NCI-H1417 treated with DMSO at 0.1 percent for 48 hours (cell line): ENCODE measurements at regions not wholly inside any gene's neighbourhood (a gene's known extent, or its start where the extent isn't known, plus 50 kb on each side); places are given as distances from the start of the nearest gene placed in this dataset.
"Not testable (repeated sequence)": the region's sequence is repeated elsewhere in the genome, so short reads cannot be mapped to it uniquely, and the experiment has no call there.

ENCODE experiments used
- DNase-seq: peaks from one replicate; lab custom pipeline; 2025; lab: John Stamatoyannopoulos, UW

DNA sequence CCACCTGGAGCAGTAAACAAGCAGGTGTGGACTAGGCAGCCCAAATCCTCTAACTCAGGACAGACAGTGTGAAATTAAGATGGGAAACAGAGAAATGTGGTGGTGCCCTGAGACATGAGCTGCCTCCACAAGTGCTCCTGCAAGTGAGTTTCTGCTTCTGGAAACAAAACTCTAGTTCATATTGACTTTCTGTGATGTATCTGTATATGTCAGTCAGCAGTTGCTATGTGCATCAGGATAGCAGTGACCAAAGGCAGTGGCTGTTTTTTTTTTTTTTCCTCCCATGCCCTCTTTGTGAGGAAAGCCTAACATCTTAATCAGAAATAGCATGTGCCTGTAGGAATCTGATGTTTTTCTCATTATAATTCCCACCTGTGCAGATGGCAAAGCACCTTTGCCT, 318.4 kb upstream of the SEMA6A start:
- no peak for DNase-seq

DNA sequence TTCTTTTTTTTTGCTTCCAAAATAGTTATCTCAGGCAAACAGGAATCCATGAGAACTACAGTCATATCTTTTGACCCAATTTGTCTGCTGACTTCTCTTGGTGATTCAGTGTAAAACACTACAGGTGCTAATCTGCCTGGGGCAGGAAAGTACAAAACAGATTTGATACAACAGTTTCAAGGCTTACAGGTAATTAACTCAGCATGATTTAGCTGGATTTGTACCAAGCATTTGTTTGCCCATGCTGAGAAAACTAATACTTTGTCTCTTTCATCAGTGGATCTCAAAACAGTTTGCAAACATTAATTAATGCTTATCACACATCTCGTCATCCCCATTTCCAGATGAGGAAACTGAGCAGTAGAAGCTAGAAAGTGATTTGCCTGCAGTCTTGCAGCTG, 312.5 kb upstream of the SEMA6A start:
- DNase-seq, result peak; percentile 32

DNA sequence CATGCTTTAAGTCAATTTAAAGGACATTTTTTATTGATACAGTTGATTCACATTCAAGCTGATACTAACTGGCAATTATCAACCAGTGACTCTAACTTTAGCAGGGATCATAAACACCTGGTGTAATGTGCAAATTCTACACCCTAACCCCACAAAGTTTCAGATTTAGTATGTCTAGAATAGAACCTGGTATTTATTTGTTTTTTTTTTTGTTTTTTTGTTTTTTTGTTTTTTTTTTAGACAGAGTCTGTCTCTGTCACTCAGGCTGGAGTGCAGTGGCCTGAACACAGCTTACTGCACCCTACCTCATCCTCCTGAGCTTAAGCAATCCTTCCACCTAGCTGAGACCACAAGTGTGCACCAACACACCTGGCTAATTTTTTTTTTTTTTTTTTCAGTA, 311.2 kb upstream of the SEMA6A start:
- no peak for DNase-seq

DNA sequence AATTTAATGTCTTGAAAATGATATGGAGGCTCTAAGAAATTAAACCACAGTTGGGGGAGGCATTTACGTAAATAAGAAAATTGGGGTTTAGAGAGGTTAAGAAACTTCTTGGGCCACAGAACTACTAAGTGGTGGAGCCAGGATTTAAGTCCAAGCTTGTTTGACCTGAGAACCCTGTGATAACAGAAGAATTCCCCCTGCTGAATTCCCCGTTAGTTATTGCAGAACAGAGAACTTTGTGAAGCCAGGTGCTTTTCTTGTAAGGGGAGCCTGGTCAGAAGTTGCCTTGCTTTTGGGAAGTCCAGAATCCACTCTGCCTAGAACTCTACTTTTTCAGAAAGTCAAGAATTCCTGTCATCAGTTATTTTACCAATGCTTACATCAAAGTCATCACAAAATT, 309.3 kb upstream of the SEMA6A start:
- no peak for DNase-seq

DNA sequence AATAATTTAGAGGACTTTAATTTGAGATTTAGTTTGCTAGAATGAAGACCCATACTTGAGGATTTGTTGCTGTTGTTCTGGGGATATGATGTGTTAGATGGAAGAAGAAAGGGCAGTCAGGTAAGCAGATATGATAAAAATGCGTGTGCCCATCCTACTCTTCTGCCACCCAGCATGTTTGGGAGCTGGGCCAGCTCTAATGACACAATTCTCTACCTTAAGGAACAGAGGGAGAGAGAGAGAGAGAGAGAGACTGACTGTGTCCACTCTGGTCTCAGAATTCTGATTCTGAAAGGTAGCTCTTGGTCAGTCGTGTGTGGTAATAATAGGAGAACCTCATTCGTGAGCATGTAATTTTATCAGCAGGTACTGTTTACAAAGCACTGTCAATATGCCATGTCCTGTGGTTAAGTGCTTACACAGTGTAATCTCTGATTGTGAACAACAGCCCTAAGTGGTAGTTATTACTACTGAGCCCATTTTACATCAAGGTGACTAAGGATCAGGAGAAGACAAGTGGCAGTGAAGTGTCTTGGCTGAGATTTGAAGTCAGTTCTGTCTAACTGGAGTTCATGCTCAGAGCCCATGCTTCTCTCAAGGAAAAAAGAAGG, 307.4 kb upstream of the SEMA6A start:
- peak; percentile 77 for DNase-seq

DNA sequence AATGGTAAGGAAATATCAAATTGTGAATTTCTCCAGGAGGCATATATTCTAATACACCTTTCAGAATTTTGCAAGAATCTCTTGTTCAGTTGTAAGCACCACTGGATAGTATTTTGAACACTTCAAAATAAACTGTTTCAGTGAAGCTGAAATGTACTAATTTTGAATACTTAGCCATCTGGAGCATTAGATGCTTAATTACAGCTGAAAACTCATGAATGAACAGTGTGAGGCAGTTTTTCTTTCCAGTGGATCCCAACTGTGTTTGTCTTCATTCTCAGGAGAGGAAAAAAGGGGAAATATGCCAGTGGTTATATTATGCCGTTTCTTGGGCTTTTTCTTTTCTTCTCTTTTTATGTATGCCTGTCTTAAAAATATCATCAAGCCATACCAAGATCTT, 306.0 kb upstream of the SEMA6A start:
- no peak for DNase-seq

DNA sequence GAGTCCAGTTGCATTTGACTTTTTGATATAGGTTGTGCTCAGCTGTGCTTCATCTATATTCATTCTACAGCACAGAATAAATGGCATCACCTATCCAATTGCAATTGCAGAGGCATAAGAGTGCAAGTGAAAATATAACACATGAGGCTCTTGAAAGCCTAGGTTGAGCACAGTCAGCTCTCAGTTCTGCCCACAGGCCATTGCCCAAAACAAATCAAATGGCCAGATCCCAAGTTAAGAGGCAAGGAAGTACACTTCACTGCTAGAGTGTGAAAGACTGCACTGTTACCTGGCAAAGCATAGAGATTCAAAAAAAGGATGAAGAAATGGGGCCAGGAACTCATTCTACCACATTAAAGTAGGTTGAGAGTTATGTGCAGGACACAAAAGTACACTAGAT, 305.5 kb upstream of the SEMA6A start:
- DNase-seq, result no peak

DNA sequence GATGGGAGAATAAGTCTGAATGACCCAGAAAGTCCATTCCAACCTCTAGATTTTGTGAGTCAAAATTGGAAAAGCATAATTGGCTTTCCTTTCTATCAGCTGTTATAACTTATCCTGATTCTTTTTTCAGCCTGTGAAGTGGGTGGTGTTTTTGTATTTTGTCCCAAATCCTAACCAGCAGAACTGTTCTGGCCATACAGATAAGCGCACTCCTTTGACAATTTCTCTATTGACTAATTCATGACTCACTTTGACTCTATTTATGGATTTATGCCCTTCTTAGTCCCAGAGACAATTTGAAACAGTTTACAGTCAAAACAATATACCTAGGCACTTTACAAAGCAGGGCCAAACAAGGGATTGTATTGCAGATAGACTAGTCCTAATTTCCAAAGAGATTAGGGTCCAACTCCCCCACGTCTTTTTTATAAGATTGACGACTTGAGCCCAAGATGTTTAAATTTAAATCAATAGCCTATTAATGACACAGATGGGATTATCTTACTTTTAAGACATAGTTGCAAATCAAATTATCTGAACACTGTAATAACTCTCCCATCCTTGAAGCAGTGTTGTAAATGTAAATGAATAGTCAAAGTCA, 301.7 kb upstream of the SEMA6A start:
- no peak for DNase-seq

DNA sequence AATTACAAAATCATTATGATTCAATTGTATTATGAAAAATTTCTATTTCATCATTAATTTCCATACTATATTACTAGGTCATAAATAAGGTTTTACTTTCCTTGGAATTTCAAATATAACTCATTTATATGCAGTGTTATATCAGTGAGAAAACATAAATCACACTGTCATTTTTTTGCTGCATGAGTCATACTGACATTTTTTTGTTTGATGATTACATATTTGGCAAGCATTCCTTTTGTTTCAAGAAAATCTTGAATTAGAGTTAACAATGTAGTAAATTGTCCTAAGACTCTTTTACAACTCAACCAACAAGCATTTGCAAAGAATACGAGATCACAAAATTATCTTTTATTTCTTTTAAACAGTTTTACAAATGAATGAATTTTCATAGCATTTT, 298.4 kb upstream of the SEMA6A start:
- DNase-seq, result no peak

DNA sequence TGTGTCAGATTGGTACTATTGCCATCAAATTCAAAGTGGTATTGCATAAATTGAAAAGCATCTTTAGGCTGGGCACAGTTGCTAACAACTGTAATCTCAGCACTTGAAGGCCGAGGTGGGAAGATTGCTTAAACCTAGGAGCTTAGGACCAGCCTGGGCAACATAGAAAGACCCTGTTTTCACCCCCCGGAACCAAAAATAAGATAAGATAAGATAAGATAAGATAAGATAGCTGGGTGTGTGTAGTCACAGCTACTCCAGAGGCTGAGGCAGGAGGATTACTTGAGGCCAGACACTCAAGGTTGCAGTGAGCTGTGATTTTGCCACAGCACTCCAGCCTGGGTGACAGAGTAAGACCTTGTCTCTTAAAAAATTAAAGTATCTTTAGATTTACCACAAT, 297.9 kb upstream of the SEMA6A start:
- no peak for DNase-seq

DNA sequence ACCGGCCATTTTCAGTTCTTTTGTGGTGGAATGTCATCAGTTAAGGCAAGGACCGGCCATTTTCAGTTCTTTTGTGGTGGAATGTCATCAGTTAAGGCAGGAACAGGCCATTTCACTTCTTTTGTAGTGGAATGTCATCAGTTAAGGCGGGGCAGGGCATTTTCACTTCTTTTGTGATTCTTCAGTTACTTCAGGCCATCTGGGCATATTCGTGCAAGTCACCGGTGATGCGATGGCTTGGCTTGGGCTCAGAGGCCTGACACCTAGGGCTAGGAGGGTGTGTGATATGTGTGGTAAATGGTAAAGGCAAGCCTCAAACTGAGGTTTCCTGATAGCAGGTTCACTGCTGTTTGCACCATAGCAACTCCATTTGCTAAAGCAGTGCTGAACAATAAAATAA, 293.2 kb upstream of the SEMA6A start:
- not testable (repeated sequence) for DNase-seq

DNA sequence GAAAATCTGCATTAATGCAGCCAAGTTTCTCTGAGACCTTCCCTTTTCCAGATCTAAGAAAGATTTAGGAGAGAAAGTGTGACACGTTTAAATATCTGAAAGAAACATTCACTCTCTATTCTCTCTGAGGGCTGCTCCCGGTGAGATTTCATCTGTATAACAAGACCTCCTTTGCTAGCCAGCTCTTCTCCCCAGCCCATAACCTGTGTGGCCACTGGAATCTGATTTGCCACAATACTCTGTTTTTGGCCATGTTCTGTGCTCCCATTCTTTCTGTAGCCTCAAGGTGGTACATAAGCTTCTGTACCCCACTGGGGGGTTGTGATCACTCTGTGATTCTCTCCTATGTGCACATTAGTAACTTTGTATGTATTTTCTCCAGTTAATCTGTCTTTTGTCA, 291.0 kb upstream of the SEMA6A start:
- DNase-seq, result no peak

DNA sequence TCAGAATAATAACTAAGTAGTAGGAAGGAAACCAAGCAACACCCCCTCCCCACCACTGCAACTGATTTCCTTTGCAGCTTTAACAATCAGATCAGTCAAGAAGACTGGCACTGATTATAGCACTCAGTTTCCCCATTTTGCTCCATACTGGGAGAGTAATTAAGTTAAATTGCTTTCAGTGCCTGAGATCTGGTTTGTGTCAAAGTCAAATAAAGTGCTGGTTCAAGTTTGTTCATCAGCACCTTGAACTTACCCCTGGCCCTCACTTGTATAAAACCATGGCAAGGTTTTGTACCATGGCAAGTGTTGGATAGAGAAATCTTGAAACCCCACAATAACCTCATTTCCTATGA, 290.2 kb upstream of the SEMA6A start:
- no peak for DNase-seq

DNA sequence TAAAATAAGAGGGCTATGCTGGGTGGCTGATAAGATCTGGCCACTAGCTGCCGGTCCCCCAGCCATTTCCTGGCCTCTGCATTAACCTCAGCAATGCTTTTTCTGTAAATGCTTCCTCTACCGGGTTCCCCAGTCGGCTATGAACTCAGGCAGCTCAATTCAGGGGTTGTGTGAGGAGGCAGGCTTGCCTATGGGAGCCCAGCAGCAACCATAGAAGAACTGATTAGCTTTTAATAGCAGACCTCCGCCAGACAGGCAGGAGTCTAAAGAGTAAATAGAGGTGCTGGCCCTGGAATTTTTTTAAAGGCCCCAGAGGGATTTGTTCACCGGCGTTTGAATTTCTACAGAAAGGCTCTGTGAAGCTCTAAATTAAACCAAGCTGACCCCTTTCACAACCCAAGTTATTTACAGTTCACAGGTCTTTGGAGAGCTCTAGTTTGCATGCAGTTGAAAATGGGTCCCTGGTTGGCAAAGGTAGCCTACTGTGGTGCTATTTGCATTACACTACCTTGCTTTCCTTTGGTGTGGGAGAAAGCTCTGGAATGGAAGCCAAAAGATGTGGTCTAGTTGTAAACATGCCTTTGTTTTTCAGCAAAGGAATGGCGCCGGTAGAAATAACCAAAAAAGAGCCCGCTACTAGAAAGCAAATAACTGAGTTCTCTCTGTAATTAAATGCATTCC, 289.7 kb upstream of the SEMA6A start:
- no peak for DNase-seq

DNA sequence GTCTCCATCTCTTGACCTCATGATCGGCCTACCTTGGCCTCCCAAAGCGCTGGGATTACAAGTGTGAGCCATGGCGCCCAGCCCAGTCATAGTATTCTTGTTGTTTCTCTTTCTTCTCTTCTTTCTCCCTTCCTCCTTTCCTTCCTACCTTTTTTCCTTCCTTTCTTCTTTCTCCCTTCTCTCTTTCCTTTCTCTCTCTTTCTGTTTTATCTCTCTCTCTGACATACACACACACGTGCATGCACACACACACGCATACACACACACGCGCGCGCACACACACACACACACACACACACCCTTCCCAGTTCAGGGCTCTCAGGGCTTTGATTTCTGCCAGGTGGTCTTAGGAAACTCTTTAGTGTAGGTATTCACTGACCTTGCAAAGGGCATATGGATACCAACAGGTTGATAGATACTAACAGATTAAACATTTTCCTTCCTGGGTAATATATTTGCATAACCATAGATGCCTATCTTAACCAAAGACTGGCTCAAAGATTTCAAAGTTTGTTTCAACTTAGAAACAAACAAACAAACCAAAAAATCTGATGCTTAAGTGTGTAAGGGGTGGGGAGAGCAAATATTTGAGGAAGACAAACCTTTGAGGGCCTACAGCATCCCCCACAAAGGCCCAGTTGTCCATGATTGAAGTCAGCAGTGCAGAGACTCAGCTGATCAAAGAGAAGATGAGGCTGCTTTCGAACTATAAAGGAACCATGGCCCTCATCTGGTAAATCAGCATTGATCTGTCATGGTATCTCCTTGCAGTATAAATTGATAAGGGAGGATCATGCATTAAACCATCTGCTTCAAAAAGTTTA, 288.2 kb upstream of the SEMA6A start:
- no peak for DNase-seq

DNA sequence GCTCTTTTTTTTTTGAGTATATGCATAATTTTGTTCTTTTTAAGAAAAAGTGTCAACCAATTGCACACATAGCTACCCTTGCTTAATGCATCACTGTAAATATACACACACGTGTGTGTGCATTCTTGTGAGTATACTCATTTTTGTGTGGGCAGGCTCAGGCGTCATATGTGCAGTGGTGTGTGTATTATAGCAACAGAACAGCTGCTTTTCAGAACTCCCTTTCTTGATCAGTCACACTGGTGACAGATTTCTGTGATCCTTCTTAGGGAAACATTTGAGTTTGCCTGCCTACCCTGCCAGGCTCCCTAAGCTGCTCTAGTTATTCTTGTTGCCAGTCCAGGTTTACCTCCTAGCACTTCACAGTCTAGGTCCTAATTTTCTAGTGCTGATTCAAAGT, 287.0 kb upstream of the SEMA6A start:
- no peak for DNase-seq

DNA sequence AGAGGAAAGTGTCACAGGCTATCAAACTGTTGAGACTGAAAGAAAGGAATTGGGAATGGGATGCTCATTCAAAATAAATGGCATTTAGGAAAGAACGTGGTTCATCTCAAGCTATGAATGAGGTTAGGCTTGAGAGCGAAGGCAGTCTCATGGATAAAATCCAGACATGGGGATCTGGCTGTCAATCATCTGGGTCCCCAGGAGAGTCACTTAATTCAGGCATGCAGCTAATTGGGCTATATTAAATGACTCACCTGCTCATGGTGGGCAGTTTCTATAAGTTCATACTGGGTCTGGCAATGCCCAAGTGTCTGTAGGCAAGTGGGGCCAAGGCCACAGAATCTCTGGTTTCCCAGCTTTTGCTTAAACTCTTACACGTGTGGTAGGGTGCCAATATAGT, 286.5 kb upstream of the SEMA6A start:
- DNase-seq, result no peak

DNA sequence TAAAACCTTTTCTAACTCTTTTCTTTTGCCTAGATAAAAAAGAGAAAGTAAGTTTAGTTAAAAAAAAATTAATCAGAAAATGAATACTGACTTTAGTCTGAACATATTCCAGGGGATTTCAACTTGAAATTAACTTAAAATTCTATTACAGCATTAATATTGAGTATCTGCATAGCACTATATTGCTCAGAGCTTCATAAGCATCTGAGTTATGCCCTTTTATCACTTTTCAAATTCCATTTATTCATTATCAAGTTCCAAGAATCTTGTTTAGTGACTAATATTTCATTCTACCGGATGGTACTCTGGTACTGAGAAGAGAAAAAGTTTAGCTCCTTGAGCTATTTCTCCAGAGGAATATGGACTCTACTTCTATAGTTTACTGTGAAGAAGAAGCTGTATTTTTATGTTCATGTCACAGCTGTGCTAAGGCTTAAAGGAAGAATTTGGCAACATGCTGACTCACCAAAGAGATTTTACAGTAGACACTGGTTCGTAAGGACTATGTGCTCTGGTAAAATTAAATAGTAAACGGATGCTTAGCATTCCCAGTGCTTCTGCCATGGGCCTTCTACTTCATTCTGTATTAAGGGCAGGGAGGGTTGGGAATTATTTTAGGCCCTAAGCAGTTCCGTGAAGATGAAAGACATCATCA, 285.2 kb upstream of the SEMA6A start:
- no peak for DNase-seq

DNA sequence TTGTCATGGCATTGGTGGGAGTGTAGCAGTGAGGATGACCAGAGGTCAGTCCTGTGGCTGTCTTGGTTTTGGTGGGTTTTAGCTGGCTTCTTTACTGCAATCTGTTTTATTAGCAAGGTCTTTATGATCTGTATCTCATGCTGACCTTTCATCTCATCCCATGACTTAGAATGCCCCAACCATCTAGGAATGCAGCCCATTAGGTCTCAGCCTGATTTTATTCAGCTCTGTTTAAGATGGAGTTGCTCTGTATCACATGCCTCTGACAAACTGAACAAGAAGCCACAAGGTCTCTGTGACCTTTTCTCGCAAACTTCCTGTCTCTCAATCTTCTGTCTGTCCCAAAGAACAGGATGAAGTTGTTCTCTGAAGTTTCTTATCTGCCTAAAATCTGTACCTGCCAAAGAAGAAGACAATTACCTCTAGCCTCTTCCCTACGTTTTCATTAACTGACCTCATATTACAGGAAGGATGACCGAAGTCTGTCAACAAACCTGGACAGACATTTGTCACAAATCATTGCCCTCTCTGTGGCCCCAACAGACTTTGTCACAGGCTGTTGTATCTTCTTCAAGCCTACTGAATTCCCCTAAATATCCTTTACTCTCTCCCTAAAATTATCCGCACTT, 284.2 kb upstream of the SEMA6A start:
- DNase-seq, result no peak

DNA sequence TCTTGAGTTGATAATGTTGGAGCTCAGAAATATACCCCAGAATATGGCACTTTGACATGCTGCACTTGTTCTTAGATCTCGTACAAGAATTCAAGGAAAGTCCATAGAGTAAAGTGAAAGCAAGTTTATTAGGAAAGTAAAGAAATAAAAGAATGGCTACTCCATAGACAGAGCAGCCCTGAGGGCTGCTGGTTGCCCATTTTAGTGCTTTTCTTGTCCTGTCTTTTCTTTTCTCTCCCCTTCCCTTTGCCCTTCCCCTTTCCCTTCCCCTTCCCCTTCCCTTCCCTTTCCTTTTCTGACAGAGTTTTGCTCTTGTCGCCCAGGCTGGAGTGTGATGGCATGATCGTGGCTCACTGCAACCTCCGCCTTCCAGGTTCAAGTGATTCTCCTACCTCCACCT, 283.4 kb upstream of the SEMA6A start:
- not testable (repeated sequence) for DNase-seq

DNA sequence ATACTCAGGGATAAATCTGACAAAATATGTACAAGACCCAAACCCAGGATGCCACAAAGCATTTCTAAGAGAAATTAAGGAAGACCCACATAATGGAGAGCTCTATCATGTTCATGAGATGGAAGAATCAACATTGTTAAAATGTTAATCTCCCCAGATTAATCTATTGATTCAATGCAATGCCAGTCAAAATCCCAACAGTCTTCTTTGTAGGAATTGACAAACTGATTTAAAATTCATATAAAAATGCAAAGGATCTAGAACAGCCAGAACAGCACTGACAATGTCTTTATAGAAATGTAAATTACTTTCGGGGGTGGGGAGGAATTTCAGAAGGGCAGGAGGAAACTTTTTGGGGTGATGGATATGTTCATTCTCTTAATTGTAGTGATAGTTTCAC, 281.6 kb upstream of the SEMA6A start:
- DNase-seq, result no peak

DNA sequence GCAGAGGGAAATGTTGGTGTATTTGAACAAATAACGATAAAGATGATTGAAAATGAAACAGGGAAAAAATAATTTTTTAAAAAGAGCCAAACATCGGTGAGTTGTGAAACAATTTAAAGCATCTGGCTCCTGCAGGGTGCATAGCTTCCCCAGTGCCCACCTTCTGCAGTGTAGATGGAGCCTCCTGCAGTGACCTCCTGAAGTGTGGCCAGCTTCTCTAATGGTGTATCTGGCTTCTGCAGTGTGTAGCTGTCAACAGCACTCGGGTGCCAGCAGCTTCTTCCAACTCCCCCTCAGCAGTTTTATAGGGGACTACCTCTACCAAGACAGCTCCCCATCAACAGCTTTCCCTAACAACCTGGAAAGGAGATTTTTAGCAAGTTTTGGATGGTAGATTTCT, 279.4 kb upstream of the SEMA6A start:
- no peak for DNase-seq
